AG10803 (cell line): ENCODE measurements at regions not wholly inside any gene's neighbourhood (a gene's known extent, or its start where the extent isn't known, plus 50 kb on each side); places are given as distances from the start of the nearest gene placed in this dataset.
A peak's percentile ranks its signal among the peaks of the same experiment; 100 is the strongest.

Experiments used
- DNase-seq: peaks from one replicate; pipeline ENCODE4 v3.0.0; 2010; ENCODE audit warnings: low read depth
- H3K4me3 ChIP-seq: 2 replicates; pipeline ENCODE4 v1.5.1; 2011; ENCODE audit warnings: mild to moderate bottlenecking, low read length, control low read depth
- TF ChIP-seq, protein P1 (sequence below): conservative IDR thresholded peaks from 2 replicates; pipeline ENCODE4 v1.5.1; 2011; ENCODE audit warnings: mild to moderate bottlenecking, low read length, control low read depth, inconsistent platforms

- DNase-seq, result peak; percentile 65
- H3K4me3 ChIP-seq, result no peak overlapping the region
- TF ChIP-seq, protein P1, sequence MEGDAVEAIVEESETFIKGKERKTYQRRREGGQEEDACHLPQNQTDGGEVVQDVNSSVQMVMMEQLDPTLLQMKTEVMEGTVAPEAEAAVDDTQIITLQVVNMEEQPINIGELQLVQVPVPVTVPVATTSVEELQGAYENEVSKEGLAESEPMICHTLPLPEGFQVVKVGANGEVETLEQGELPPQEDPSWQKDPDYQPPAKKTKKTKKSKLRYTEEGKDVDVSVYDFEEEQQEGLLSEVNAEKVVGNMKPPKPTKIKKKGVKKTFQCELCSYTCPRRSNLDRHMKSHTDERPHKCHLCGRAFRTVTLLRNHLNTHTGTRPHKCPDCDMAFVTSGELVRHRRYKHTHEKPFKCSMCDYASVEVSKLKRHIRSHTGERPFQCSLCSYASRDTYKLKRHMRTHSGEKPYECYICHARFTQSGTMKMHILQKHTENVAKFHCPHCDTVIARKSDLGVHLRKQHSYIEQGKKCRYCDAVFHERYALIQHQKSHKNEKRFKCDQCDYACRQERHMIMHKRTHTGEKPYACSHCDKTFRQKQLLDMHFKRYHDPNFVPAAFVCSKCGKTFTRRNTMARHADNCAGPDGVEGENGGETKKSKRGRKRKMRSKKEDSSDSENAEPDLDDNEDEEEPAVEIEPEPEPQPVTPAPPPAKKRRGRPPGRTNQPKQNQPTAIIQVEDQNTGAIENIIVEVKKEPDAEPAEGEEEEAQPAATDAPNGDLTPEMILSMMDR, result no peak
Measured at GRCh38 chr16:64830653-64831052, 291.2 kb downstream of the CDH11 start.

DNA sequence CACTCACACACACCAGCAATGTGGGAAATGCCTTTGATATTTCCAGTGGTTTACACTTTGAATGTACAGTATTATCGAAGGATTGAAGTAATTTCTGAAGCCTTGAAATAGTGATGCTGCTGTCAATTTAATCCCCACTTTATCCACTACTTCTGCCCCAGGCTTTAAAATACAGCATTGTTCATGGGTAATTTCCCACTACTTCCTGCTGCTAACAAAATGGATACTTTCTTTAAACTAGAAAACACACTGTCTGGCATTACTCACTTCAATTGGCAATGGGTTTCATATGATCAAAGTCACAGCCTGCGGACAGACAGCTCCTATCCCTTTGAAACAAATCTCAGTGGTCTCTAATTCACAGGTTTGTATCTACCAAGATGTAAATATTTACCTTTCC lies 292.2 kb downstream of the CDH11 start:
- TF ChIP-seq, protein P1, result no peak
- DNase-seq, result no peak

GRCh38 chr16:64826374-64826773 lies 295.5 kb downstream of the CDH11 start:
- H3K4me3 ChIP-seq, result no peak overlapping the region
- TF ChIP-seq, protein P1, result no peak
- DNase-seq, result peak; percentile 10

More for the DNA sequence above, 292.2 kb downstream of the CDH11 start:
- no peak overlapping the region for H3K4me3 ChIP-seq

DNA sequence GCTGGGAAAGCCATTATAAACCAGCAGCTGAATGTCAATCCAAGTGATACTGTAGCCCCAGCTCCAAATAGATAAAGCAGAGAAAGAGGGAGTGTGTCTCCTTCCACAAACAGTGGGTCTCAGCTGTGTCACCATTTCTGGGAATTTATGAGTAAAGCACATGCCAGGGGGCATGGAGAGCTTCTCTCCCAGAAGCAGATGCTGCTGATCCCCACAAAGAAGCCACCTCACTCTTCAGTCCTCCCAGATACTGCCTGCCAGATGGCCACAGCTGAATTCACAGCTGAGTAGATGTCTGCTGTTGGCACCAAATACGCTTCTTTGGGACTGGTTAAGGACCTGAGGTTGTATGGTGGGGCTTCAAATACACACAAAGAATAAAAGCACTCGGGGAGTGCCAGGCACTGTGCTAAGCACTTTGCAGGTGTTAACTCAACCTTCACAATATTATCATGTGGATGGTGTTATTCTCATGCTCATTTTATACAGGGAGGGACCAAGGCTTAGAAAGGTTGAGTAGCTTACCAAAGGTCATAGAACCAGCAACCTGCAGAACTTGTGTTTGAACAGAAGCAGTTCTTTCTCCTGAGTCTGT lies 298.3 kb downstream of the CDH11 start:
- DNase-seq, result no peak
- TF ChIP-seq, protein P1, result no peak
- no peak overlapping the region for H3K4me3 ChIP-seq

GRCh38 chr16:64809876-64810629 lies 311.8 kb downstream of the CDH11 start:
- TF ChIP-seq, protein P1, result no peak
- H3K4me3 ChIP-seq, result no peak overlapping the region
- DNase-seq, result no peak

- no peak overlapping the region for H3K4me3 ChIP-seq
- TF ChIP-seq, protein P1, result no peak
- DNase-seq, result no peak
Measured at GRCh38 chr16:64808474-64808873, 313.4 kb downstream of the CDH11 start.

DNA sequence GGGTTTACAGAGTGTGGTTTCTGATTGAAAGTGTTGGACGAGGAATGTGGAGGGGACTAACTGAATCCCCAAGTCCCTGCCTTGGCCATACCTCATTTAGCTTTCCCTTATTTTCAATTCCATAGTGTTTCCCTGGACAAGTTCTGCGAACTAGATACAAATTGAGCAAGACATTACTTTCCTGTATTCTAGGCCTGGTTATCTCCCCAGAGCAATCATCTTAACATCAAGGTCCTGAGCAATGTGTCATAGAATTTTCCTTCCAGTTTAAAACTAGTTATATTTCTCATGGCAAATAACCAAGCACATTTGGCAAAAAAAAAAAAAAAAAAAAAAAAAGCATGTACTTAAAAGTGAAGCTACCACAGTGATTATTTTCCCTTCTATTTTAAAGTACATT lies 330.1 kb downstream of the CDH11 start:
- DNase-seq, result peak; percentile 13
- no peak overlapping the region for H3K4me3 ChIP-seq
- TF ChIP-seq, protein P1, result no peak
